Kidney epithelial cell (primary cell): ENCODE measurements at regions not wholly inside any gene's neighbourhood (a gene's known extent, or its start where the extent isn't known, plus 50 kb on each side); places are given as distances from the start of the nearest gene placed in this dataset.

Experiments
- DNase-seq: peaks from one replicate; pipeline ENCODE4 v3.0.0-alpha.2; 2010; ENCODE audit warnings: low read depth
- H3K27me3 ChIP-seq: 2 replicates; pipeline ENCODE4 v1.6.0; 2011; ENCODE audit warnings: low read length; ENCODE audit not compliant: control insufficient read depth, insufficient read depth
- H3K36me3 ChIP-seq: 2 replicates; pipeline ENCODE4 v1.5.1; 2011; ENCODE audit warnings: low read length; ENCODE audit not compliant: control insufficient read depth, insufficient read depth
- H3K4me3 ChIP-seq: 2 replicates; pipeline ENCODE4 v1.5.1; 2011; ENCODE audit warnings: low read depth, mild to moderate bottlenecking, control low read depth, low read length
- TF ChIP-seq, protein P1 (sequence below): IDR thresholded peaks from 2 replicates; pipeline ENCODE4 v1.5.1; 2011; ENCODE audit warnings: mild to moderate bottlenecking, moderate library complexity, low read length, control low read depth, inconsistent platforms; ENCODE audit not compliant: insufficient read depth, poor library complexity, severe bottlenecking

DNA sequence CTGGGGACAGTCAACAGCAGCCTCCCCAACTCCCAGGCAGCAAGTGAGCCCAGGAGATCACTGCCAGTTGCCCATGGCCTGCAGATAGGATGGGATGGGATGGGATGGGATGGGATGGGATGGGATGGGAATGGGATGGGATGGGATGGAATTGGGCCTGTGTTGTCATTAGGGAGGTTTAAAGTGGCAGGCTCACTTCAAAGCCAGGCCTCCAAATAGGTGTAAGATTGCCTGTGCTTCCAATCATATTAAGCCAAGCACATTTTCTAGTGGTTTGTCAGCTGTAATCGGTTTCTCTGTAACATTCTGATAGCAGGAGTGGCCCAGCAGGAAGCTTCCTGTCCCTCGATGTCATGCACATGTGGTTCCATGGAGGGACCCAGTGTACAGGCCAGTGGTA lies 82.7 kb upstream of the NXT1 start:
- Histone ChIP-seq H3K4me3 (no peak overlapping the region), H3K27me3 (no peaks in the 10 kb centered on the region), H3K36me3 (no peaks in the 10 kb centered on the region)
- DNase-seq = no peak
- TF ChIP-seq, protein P1, sequence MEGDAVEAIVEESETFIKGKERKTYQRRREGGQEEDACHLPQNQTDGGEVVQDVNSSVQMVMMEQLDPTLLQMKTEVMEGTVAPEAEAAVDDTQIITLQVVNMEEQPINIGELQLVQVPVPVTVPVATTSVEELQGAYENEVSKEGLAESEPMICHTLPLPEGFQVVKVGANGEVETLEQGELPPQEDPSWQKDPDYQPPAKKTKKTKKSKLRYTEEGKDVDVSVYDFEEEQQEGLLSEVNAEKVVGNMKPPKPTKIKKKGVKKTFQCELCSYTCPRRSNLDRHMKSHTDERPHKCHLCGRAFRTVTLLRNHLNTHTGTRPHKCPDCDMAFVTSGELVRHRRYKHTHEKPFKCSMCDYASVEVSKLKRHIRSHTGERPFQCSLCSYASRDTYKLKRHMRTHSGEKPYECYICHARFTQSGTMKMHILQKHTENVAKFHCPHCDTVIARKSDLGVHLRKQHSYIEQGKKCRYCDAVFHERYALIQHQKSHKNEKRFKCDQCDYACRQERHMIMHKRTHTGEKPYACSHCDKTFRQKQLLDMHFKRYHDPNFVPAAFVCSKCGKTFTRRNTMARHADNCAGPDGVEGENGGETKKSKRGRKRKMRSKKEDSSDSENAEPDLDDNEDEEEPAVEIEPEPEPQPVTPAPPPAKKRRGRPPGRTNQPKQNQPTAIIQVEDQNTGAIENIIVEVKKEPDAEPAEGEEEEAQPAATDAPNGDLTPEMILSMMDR = no peak

- no peaks in the 10 kb centered on the region for H3K36me3 ChIP-seq
- DNase-seq = no peak
These were observed 83.8 kb upstream of the NXT1 start for GRCh38 chr20:23266530-23267398.

GRCh38 chr20:23265226-23265625 lies 85.4 kb upstream of the NXT1 start:
- DNase-seq = no peak
- TF ChIP-seq, protein P1 = no peak
- no peaks in the 10 kb centered on the region for H3K27me3 ChIP-seq

More at GRCh38 chr20:23266530-23267398, 83.8 kb upstream of the NXT1 start:
- no peak overlapping the region for H3K4me3 ChIP-seq
- TF ChIP-seq, protein P1 = no peak
- no peaks in the 10 kb centered on the region for H3K27me3 ChIP-seq

DNA sequence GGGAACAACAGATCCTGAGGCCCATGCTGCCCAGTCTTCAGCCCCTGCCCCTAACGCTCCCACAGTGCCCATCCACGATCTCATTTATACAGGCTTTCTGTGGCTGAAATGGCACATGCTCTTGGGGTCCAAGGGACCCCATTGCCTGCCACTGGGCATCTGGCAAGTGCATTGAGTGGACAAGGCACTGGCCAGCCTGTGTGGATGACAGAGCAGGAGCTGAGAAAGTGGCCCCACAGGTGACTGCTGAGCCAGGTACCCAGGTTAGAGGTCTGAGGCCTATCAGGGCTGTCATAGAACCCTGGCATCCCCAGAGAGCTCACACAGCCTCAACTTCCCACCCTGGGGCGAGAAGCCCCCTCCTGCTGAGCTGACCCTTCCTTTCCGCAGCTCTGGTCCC lies 86.0 kb upstream of the NXT1 start:
- no peaks in the 10 kb centered on the region for H3K27me3 ChIP-seq
- DNase-seq = no peak
- no peaks in the 10 kb centered on the region for H3K36me3 ChIP-seq
- H3K4me3 ChIP-seq = no peak overlapping the region
- TF ChIP-seq, protein P1 = no peak

More at GRCh38 chr20:23265226-23265625, 85.4 kb upstream of the NXT1 start:
- Histone ChIP-seq H3K4me3 (no peak overlapping the region), H3K36me3 (no peaks in the 10 kb centered on the region)

DNA sequence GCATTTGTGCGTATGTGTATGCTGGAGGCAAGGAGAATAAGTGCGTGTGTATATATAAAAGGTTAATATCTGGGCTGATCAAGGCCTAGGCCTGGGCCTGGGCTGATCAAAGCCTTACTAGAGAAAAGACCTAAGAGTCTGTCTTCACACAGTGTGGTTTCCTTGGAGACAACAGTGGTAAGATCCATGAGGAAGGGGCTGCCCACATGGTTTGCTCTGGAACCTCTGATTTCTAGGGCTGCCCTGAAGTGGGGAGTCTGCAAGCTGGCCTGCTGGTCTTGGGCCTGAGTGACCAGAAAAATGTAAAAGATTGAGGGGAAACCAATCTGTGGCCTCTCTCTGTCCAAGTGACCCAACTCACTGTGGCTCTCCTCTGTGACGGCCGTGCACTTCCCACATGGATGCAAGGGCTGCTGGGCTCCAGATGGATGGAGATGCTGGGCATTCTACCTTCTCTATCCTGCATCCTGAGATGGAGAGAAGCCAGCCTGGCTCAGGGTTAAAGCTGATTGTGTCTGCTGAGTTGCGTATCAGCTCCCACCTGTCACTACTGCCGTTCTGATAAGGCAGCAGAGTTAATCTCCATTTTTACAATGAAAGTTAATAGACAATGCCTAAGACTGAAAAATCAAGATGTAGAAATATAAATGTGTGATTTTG lies 90.3 kb upstream of the NXT1 start:
- Histone ChIP-seq H3K27me3 (no peaks in the 10 kb centered on the region), H3K4me3 (no peak overlapping the region), H3K36me3 (no peaks in the 10 kb centered on the region)
- DNase-seq = no peak
- TF ChIP-seq, protein P1 = no peak
